NCI-H2107 treated with DMSO at 0.1 percent for 48 hours (cell line): ENCODE measurements at regions not wholly inside any gene's neighbourhood (a gene's known extent, or its start where the extent isn't known, plus 50 kb on each side); places are given as distances from the start of the nearest gene placed in this dataset.

Source experiments
- DNase-seq: peaks from one replicate; lab custom pipeline; 2025; ENCODE audit not compliant: unreplicated experiment; lab: John Stamatoyannopoulos, UW

DNA sequence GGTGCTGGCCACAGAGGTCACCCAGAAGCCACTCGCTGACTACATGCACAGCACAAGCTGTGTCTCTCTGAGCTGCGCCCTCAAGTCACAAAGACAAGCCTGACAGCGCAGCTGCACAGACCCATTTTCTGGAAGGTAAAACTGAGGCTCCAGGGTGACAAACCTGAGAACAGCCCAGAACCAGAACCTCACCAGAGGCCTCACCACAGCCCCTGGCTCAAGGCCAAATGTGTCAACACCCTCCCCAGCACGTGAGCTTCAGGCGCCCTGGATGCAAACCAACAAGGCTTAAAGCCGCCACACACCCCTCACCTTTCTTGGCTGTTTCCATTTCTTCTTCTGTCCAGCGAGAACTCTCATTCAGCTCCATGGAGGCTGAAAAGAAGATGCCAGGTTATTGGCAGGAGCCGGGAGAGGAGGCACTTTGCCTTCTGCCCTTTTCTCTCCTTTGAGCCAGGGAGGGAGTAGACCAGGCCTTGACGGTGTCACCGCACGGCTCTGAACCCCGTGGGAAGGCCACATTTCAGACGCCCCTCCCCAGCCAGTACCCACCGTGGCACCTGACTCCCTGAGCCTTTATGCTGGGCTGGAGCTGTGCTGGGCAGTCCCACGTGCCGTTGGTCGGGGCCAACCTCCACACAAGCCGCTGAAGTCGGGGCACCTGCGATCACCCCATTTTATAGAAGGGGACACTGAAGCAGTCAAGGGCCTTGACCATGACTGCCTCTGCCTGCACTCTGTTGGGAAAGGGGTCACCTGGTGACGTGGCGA, 103.1 kb downstream of the RFLNA start:
- DNase-seq: peak; percentile 27

DNA sequence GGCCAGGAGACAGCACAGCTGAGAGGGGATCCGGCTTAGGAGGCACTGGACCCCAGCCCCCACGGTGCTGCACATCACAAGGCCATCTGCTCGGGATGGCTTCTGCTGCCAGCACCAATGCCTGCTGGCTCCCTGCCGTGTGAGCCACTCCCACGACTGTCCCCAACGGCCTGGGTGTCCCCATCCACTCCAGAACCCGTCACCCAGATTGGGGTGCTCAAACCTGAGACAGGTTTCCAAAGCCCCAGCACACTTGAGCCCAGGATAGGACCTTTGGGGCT, 102.4 kb downstream of the RFLNA start:
- DNase-seq: no peak

DNA sequence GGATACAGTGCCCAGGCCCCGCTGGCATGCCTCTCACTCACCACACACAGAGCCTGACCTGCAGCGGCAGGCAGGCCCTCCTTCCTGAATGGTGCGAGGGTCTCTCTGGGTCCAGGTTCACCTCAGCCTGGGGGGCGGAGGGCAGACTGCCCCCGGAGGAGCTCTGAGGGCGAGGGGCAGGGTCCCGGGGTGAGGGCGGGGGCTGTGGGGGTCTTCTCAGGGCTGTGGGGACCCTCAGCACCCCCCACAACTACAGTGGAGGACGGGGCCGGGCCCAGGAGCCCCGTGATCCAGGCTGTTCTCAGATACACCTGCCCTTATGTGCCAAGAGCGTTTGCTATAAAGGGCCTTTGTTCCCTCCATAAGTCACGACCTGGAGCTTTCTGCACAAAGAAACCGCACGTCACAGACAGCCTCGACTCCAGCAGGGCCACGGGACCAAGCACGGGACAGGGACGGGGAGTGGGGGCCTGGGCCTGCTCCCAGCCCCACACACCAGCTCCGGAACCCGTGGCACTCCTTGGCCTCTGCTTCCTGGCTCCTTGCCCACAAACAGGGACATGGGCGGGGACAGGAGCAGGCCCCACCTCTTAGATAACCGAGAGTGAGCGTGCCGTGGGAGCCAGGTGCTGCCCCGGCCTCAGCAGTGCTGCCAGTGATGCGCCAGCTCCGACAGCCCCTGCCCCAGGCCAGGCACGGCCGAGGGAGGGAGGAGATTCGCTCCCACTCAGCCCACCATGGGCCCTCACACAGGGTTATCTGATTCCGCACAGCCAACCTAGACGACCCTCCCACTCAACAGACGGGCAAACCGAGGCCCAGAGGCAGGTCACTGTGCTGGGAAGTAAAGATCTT, 101.9 kb downstream of the RFLNA start:
- peak; percentile 56 for DNase-seq

DNA sequence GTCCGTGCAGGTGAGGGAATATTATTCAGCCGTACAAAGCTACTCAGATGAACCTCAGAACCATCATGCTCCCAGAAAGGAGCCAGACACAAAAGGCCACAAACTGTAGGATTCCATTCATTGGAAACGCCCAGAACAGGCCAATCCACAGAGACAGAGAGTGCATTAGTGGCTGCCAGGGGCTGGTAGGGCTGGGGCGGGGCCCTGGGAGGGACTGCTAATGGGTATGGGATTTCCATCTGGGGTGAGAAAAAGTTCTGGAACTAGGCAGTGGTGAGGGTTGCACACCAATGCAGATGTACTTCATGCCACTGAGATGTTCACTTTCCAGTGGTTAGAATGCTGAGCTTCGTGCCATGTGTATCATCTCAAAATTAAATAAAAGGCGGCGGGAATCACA, 101.1 kb downstream of the RFLNA start:
- no peak for DNase-seq

DNA sequence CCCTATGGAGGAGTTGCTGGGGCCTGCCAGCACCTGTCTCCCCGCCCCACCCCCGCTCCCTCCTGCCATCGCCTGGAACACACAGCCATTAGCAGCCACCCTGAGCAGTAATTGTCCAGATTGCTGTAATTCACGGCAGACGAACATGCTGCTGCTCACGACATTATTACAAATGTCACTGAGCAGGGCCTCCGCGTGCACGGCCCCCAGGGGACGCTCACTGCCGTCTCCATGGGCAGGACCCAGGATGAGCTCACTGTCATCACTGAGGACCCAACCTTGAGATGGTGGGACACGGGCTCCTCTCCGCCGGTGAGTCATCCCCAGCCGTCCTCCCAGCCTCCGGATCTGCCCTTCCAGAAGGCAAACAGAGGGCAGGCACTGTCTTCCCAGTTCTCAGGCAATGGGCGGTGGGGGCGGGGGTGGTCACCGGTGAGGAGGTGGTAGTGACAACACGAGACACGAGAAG, 100.4 kb downstream of the RFLNA start:
- DNase-seq: no peak

DNA sequence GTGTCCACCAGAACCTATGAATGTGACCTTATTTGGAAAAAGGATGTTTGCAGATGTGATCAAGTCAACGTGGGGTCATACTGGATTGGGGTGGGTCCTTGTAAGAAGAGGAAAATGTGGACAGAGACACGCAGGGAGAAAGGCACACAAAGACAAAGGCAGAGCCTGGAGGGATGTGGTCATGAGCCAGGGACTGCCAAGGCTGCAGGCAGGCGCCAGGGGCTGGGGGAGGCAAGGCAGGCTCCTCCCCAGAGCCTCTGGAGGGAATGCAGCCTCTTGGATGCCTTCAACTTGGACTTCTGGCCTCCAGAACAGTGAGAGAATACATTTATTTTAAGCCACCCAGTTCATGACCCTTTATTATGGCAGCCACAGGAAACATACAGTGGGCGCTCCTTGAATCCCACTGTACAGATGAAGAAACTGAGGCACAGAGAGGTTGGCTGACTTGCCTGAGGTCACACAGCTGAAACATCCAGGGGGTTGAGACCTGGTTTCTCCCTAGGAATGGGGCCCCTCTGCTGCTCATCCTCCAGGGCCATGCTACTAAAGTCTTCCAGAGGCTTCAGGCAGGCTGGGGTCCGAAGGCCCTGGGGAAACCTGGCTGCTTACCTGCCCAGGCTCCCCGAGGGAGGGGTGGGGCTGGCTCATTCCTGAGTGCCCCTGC, 99.7 kb downstream of the RFLNA start:
- DNase-seq: no peak

DNA sequence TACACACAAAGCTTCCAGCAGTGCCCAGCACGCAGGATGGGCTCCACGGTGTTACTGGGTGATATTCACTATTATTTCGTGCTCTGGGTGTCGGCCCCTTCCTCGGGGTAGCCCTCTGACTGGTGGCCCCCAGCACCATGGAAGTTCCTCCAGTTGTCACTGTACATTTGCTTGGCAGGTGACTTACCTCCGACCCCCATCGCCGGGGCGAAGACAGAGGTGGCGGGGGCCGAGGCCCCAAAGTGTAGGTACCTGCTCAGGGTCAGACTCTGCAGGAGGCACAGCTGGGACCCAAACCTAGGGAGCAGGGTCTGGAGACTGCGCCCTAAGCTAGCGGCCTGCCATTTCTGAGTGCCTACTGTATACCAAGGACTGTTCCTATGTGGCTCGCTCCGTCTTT, 98.9 kb downstream of the RFLNA start:
- DNase-seq: no peak

DNA sequence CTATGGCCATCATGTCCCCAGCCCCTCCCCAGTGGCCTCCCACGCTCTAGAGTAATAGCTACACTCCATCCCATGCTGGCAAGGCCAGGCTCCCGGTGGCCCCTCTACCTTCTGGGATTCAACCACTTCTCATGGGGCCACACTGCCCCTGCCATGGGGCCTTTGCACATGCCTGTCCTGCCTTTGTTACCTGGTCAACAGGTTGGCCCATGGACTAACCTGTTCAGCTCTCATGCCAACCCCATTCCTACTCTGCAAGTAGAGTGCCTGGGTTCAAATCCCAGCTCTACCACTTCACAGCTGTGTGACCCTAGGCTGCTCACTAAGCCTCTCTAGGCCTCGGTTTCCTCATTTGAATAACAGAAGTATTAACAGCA, 98.5 kb downstream of the RFLNA start:
- no peak for DNase-seq

DNA sequence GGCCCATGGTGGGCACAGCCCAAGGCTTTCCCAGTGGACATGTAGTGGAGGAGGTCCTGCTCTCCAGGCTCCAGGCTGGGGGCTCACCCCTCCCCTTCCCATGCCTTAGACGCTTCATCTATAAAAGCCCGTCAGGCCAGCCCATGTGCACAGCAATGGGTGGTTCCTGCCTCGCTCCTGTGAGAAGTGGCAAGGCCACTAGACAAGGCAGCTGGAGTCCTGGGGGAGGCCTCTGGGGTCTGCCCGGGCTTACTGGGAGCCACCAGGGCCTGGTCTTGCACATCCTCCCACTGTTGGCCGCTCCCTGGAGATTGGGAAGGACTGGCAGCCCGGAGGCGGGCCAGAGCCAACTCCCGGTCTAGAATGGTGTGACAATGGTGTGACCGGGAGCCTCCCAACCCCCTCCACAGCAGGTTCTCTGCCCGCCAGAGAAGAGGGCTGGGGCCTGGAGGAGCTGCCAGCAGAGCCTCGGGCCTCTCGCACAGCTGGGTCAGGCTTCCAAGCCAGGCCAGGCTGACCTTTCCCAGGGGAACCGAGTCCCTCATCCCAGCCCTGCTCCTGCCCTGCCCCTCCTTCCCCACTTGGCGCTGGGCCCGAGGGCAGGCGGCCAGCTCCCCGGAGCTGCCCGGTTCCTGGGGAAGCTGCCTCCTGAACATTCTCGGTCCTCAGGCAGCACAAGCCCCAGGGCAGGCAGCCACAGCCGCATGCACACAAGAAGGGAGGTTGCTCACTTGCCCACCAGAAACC, 97.9 kb downstream of the RFLNA start:
- DNase-seq: peak; percentile 28

DNA sequence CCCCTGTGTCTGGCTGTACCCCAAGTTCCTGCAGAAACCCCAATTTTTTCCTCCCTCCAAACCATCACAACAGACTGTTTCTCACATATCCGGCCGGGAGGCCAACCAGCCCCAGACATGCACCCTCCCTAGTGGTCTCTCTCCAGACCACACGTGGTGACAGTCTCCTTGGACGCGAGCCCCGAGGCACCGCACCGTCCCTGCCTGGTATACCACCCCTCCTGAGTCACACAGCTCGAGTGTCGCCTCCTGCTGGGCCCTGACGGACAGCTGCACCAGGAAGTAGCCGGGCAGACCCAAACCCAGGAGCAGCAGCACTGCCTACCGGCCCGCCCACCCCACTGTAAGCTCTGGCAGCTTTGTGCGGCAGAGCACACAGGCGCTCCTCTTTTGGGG, 97.4 kb downstream of the RFLNA start:
- DNase-seq: peak; percentile 45

DNA sequence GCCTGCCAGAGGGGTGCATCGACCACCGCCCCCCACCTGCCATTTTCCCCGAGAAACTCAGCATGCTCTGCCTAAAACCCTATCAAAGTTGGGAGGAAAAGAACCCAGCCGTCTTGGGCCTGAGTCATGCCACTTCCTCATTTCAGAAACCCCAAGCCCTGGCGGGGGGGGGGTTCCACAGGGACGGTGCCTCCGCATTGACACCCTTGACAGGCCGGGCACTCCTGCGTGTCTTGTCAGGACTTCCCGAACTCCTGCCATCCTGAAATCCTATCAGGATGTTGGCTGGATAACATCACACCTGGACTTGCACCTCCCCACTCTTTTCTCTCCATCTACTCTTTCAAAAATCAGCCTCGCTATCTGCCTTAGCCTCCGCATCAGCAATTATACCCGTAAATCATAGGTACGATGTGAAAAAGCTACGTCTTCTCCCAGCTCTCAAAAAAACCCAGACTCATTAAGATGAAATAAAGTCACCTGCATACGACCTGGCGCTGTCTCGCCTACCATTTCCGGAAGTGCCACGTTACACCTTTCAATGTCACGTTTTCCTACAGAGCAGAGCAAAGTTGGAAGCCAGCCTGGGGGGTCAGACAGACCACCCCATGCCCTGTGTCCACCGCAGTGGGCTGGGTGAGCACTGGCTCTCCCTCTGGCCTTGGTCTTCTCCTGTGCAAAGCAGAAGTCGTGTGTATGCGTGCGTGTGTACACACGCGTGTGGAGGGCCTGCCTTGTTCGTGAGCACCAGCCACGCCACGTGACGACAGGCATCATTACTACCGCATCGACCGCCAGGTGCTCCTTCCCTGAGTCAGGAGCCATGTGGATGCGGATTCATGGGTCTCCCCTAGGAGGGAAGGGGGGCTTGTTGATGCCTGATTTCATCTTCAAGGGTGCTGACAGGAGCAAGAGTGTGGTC, 96.7 kb downstream of the RFLNA start:
- no peak for DNase-seq

DNA sequence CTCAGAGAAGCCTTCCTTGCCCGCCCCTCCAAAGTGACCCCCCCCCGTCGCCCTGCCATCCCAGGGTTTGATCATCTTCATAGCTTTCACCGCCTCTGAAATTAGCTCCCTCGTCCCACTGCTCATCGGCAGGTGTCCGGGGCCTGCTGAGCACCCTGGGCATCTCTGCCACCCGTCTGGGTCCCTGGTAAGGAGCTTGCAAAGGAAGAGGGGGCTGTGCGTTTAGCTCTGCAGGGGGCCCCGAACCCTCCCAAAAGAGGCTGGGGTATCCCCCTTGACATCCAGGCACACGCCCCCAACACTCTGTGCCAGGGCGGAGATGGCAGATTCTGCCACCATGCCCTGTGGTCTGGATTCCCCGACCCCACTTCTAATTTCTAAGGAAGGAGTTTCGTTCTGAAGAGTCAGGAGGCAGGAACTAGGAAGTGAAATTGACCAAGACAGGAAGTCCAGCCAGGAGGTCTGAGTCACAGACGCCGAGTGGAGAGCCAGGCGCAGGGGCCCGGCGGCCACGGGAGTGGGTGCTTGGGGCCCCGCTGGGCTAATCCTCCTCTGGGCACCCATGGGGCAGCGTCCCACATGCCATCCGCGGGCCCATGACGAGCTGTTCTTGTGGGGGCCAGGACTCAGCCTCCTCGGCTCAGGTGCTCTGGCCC, 95.7 kb downstream of the RFLNA start:
- no peak for DNase-seq

DNA sequence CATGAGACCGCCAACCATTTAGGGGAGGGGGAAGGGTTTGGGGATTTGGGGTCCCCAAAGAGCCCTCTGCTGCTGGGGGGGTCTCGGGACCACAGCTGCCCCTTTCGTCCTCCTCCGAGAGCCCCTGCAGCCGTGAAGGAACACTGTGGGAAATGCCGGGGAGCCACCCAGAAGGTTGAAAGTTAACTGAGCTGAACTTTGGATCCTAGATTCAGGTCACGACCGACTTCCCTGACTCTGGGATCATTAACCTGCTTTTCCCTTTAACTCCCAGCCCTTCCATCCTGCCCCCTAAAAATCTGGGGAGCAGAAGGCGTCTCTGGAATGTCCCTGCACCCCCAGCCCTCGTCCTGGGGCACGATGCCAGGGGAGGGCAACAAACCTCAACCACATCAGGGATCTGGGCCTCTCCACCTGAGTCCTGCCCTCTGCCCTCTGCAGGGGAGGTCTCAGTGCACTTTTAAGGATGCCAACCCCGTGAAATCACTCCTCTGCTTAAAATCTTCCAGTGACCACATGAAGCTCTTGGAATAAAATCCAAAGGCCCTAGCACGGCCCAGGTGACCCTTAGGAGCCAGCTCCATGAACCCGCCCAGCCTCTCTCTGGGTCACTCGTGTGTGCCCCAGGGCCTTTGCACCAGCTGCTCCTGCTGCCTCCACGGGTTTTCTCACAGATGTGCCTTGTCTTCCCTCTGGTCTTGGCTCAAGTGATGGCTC, 95.0 kb downstream of the RFLNA start:
- DNase-seq: no peak

DNA sequence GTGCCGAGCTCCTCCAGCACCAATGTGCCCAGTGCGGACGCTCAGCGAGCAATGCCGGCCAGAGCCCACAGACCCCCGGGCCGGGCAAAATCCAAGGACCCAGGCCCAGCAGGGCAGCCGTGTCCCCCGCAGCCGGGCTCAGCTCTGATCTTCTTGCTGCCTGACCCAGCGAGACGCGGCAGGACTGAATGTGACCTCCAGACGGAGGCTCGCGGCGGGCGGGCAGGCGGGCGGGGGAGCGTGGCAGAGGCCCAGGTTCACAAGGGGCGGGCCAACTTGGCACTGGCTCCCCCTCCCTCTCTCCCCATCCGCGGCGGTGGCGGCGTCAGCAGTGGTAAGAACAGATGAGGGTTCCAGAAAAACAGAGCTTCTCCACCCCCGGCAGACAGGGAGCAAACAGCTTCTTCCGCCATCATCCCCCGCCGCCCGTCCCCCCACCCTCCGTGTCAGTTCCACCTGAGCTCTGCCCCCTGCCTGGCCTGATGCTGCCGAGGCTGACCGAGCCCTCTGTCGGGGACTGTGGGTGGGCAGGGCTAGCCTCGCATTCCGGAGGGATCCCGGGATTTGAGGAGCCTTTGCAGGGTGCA, 94.3 kb downstream of the RFLNA start:
- peak; percentile 67 for DNase-seq

DNA sequence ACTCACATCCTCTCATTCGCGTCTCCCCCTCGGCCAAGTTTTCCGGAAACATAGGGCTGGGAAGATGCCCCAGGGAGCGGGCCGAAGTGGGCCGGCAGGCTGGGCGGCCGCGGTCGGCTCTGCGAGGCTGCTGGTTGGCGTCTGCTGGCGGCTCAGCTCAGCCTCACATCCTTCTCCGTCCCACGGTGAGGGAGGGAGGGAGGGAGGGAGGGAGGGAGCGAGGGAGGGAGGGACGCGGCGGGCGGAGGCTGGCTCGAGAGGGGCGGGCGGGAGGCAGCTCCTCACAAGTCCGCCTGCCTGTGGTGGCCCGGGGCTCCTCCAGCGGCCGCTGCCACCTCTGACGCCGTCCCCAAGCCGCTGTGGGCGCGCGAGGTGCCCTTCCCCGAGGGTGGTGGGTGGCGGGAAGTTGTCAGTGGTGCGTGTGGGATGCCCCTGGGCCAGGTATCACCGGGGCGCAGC, 93.8 kb downstream of the RFLNA start:
- peak; percentile 39 for DNase-seq

DNA sequence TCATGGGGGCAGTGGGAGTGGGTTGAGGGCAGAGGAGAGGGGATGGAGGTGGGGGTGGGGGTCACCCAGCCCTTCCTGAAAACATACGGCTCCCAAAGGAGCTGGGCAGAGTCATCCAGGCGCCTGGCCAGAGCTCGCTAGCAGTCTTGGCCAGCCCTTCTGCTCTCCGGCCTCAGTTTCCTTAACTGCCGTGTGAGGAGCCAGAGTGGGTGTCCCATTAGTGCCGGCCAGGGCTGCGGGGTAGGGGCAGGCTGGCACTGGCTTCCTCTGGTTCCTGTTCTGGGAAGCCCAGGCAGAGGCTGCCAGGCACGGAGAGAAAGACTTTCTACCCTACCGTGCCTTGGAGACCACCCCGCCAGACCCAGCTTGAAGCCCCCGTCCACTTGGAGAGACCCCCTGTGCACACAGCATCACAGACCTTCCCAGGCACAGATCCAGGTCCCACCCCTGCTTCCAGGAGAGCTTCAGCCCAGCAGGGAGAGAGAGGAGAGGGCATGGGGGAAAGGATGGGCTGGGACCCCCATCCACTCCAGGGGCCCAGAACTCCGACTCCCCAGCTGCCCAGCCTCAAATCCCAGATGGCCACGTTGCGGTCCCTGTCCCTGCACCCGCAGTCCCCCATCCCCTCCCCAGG, 93.3 kb downstream of the RFLNA start:
- DNase-seq: no peak

DNA sequence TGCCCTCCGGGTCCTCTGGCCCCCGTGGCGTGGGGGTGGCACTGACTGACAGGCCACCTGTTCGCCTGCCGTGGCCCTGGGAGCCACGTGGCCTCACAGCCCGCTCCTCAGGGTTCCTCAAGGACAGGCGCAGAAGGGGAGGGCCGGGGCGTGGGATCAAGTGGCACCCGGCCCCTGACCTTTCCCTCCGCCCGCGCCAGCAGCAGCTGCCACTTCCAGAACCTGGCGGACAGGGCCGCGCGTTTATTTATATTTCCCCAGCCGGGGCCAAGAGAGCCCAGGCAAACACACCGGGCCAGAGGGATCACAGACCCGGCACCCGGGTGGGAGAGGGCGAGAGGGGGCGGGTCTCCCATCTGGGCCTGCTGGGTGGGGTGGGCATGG, 92.6 kb downstream of the RFLNA start:
- no peak for DNase-seq
